K562 (cell line): ENCODE measurements at regions not wholly inside any gene's neighbourhood (a gene's known extent, or its start where the extent isn't known, plus 50 kb on each side); places are given as distances from the start of the nearest gene placed in this dataset.

ENCODE experiments used
- CBX1 ChIP-seq: sonication (generic); IDR thresholded peaks from 2 replicates; pipeline ENCODE4 v1.6.1; 2016; ENCODE audit warnings: antibody characterized with exemption, low read depth, mild to moderate bottlenecking
- HINFP ChIP-seq: fragments of 450-650 bp; conservative IDR thresholded peaks from 2 replicates; pipeline ENCODE4 v1.6.1; 2016; ENCODE audit warnings: missing genetic modification characterization, low read depth, mild to moderate bottlenecking, control low read depth, missing compliant biosample characterization
- NCOA1 ChIP-seq: fragments of 450-650 bp; IDR thresholded peaks from 2 replicates; pipeline ENCODE4 v1.6.1; 2016; ENCODE audit warnings: low read depth
- NR0B1 ChIP-seq: fragments of 450-650 bp; IDR thresholded peaks from one replicate; pipeline ENCODE4 v1.6.1; 2018; ENCODE audit warnings: mild to moderate bottlenecking, moderate library complexity; ENCODE audit not compliant: partially characterized antibody
- PPARD ChIP-seq: fragments of 250-450 bp; sonication (Bioruptor Pico); IDR thresholded peaks from 2 replicates; pipeline ENCODE4 v1.8.0; 2022; ENCODE audit warnings: inconsistent platforms, mild to moderate bottlenecking, moderate library complexity
- RAD51 ChIP-seq: fragments of 450-650 bp; IDR thresholded peaks from 2 replicates; pipeline ENCODE4 v1.7.1; 2016; ENCODE audit warnings: low read depth, mild to moderate bottlenecking, borderline replicate concordance
- RBM34 ChIP-seq: fragments of 200-400 bp; formaldehyde crosslinking; IDR thresholded peaks from 2 replicates; pipeline ENCODE4 v1.6.1; 2018; ENCODE audit warnings: low read length, borderline replicate concordance; ENCODE audit not compliant: insufficient read depth
- RFX5 ChIP-seq: IDR thresholded peaks from 2 replicates; pipeline ENCODE4 v1.6.1; 2011; ENCODE audit warnings: low read depth, mild to moderate bottlenecking, improper control_type of control experiment, low read length
- SLC30A9 ChIP-seq: fragments of 250-450 bp; sonication (Bioruptor Pico); IDR thresholded peaks from 2 replicates; pipeline ENCODE4 v1.8.0; 2022; ENCODE audit warnings: mild to moderate bottlenecking, moderate library complexity
- THRA ChIP-seq: fragments of 450-650 bp; IDR thresholded peaks from 2 replicates; pipeline ENCODE4 v1.6.1; 2017; ENCODE audit warnings: mild to moderate bottlenecking, moderate library complexity
- TOE1 ChIP-seq, 2 experiments: fragments of 450-650 bp in 1 of 2; sonication (generic) in 1 of 2; formaldehyde crosslinking in 1 of 2; IDR thresholded peaks; 2 replicates each; pipeline versions ENCODE4 v1.7.1 to v1.8.0; 2016 to 2022; ENCODE audit warnings: borderline replicate concordance in 2 of 2, mild to moderate bottlenecking in 2 of 2, antibody characterized with exemption in 1 of 2, inconsistent platforms in 1 of 2, low read depth in 1 of 2, missing genetic modification reagents in 1 of 2, moderate library complexity in 1 of 2
- TRIM24 ChIP-seq, 2 experiments: fragments of 450-650 bp; IDR thresholded peaks; 2 replicates each; pipeline ENCODE4 v1.6.1; 2016
- ZBTB5 ChIP-seq: fragments of 450-650 bp; IDR thresholded peaks from 2 replicates; pipeline ENCODE4 v1.6.1; 2017; ENCODE audit warnings: antibody characterized with exemption
- ZBTB8A ChIP-seq: fragments of 450-650 bp; IDR thresholded peaks from 2 replicates; pipeline ENCODE4 v1.6.1; 2018; ENCODE audit warnings: mild to moderate bottlenecking, moderate library complexity; ENCODE audit not compliant: partially characterized antibody
- ZNF282 ChIP-seq: sonication (generic); formaldehyde crosslinking; IDR thresholded peaks from 2 replicates; pipeline ENCODE4 v1.8.1; 2023; ENCODE audit warnings: missing genetic modification reagents
- ZNF561 ChIP-seq: fragments of 450-650 bp; formaldehyde crosslinking; conservative IDR thresholded peaks from 2 replicates; pipeline ENCODE4 v1.4.0; 2020; ENCODE audit warnings: mild to moderate bottlenecking, moderate library complexity
- ZNF740 ChIP-seq, 3 experiments: fragments of 200-800 bp in 1 of 3; sonication (Bioruptor generic) in 1 of 3; sonication (generic) in 1 of 3; formaldehyde crosslinking in 1 of 3; IDR thresholded peaks; 2 replicates each; pipeline versions ENCODE4 v1.6.1 to v1.8.0; 2016 to 2022; ENCODE audit warnings: mild to moderate bottlenecking in 2 of 3, missing compliant biosample characterization in 2 of 3, missing genetic modification characterization in 2 of 3, missing genetic modification reagents in 1 of 3
- ZNF780A ChIP-seq: fragments of 250-450 bp; sonication (Bioruptor Pico); IDR thresholded peaks from 2 replicates; pipeline ENCODE4 v1.5.0; 2021; ENCODE audit warnings: mild to moderate bottlenecking

- peak; percentile 100 for TF ChIP-seq TRIM24 (IDR thresholded peaks at IDR 0.05)
- peak; percentile 46; the same call in 1 of the 2 replicates for TF ChIP-seq RAD51
- no peak for TF ChIP-seq NR0B1
- TF ChIP-seq SLC30A9 (CRISPR knock-in tag): no peak
- TF ChIP-seq ZNF740 (CRISPR knock-in tag; IDR thresholded peaks at IDR 0.05): no peak
- no peak for TF ChIP-seq ZNF740 (tag; IDR thresholded peaks at IDR 0.05)
- TF ChIP-seq PPARD (CRISPR knock-in tag): no peak
- TF ChIP-seq ZNF282 (CRISPR knock-in tag): no peak
- TF ChIP-seq RBM34: no peak
- no peak for TF ChIP-seq ZBTB8A
- TF ChIP-seq RFX5: no peak
- peak; percentile 64 for TF ChIP-seq THRA
- no peak for TF ChIP-seq ZNF561 (CRISPR knock-in tag)
- TF ChIP-seq NCOA1: peak; percentile 97
- TF ChIP-seq TOE1 (IDR thresholded peaks at IDR 0.05; ENCODE audit: borderline replicate concordance): peak; percentile 86
- no peak for TF ChIP-seq TOE1 (CRISPR knock-in tag; IDR thresholded peaks at IDR 0.05; ENCODE audit: borderline replicate concordance, low read depth)
- TF ChIP-seq CBX1: peak; percentile 78
- TF ChIP-seq HINFP (tag): no peak
- TF ChIP-seq ZNF780A: no peak
- TF ChIP-seq ZBTB5: 0 out of 2 replicates have a peak, but pooled peaks have one; percentile 36
These were observed 107.2 kb upstream of the TRIM24 start (continued) for GRCh38 chr7:138352570-138353461.
